ENCODE measurements at regions not wholly inside any gene's neighbourhood (a gene's known extent, or its start where the extent isn't known, plus 50 kb on each side); places are given as distances from the start of the nearest gene placed in this dataset.

GRCh38 chrY:16602146-16602545, 1277.9 kb downstream of the CDY2B start:
- H3K27me3 ChIP-seq (replicated peaks; ENCODE audit: insufficient read depth): no peaks in the 10 kb centered on the region
- H3K27ac ChIP-seq: no peak overlapping the region
- no peak for ATAC-seq (ENCODE audit: insufficient number of reproducible peaks, low FRiP score, low read depth)
- no peak for TF ChIP-seq CTCF (IDR thresholded peaks at IDR 0.05)
- H3K4me3 ChIP-seq: no peak overlapping the region
- H3K9me3 ChIP-seq: no peaks in the 10 kb centered on the region
- no peaks in the 10 kb centered on the region for H3K36me3 ChIP-seq
- DNase-seq (ENCODE audit: low spot score): no peak
- no peaks in the 10 kb centered on the region for H3K4me1 ChIP-seq (ENCODE audit: control insufficient read depth in 1 of 2, low read depth in 2 of 2)

GRCh38 chrY:16601626-16602025, 1278.4 kb downstream of the CDY2B start:
- no peak overlapping the region for H3K27ac ChIP-seq
- TF ChIP-seq CTCF (IDR thresholded peaks at IDR 0.05): no peak
- H3K4me3 ChIP-seq: no peak overlapping the region
- DNase-seq (ENCODE audit: low spot score) (no peak), ATAC-seq (ENCODE audit: insufficient number of reproducible peaks, low FRiP score, low read depth) (no peak)
- H3K36me3 ChIP-seq: no peaks in the 10 kb centered on the region
- no peaks in the 10 kb centered on the region for H3K9me3 ChIP-seq
- no peaks in the 10 kb centered on the region for H3K4me1 ChIP-seq (ENCODE audit: control insufficient read depth in 1 of 2, low read depth in 2 of 2)
- H3K27me3 ChIP-seq (replicated peaks; ENCODE audit: insufficient read depth): no peaks in the 10 kb centered on the region

- H3K4me1 ChIP-seq (ENCODE audit: control insufficient read depth in 1 of 2, low read depth in 2 of 2): no peaks in the 10 kb centered on the region
- ATAC-seq (ENCODE audit: insufficient number of reproducible peaks, low FRiP score, low read depth) (no peak), DNase-seq (ENCODE audit: low spot score) (no peak)
- no peak for TF ChIP-seq CTCF (IDR thresholded peaks at IDR 0.05)
- no peak overlapping the region for H3K4me3 ChIP-seq
- no peaks in the 10 kb centered on the region for H3K36me3 ChIP-seq
- no peaks in the 10 kb centered on the region for H3K27me3 ChIP-seq (replicated peaks; ENCODE audit: insufficient read depth)
- H3K9me3 ChIP-seq: no peaks in the 10 kb centered on the region
- no peak overlapping the region for H3K27ac ChIP-seq
Measured at GRCh38 chrY:16572061-16572460, 1308.0 kb downstream of the CDY2B start.

GRCh38 chrY:16562491-16562890, 1317.5 kb downstream of the CDY2B start:
- ATAC-seq (ENCODE audit: insufficient number of reproducible peaks, low FRiP score, low read depth): no peak

GRCh38 chrY:16522021-16522420, 1358.0 kb downstream of the CDY2B start:
- H3K27me3 ChIP-seq (replicated peaks; ENCODE audit: insufficient read depth): no peaks in the 10 kb centered on the region
- no peak overlapping the region for H3K27ac ChIP-seq

More at GRCh38 chrY:16562491-16562890, 1317.5 kb downstream of the CDY2B start:
- Histone ChIP-seq H3K27me3 (replicated peaks; ENCODE audit: insufficient read depth) (no peaks in the 10 kb centered on the region), H3K4me1 (ENCODE audit: control insufficient read depth in 1 of 2, low read depth in 2 of 2) (no peaks in the 10 kb centered on the region), H3K36me3 (no peaks in the 10 kb centered on the region), H3K4me3 (no peak overlapping the region), H3K27ac (no peak overlapping the region), H3K9me3 (no peaks in the 10 kb centered on the region)
- no peak for TF ChIP-seq CTCF (IDR thresholded peaks at IDR 0.05)
- no peak for DNase-seq (ENCODE audit: low spot score)

More at GRCh38 chrY:16522021-16522420, 1358.0 kb downstream of the CDY2B start:
- H3K4me1 ChIP-seq (ENCODE audit: control insufficient read depth in 1 of 2, low read depth in 2 of 2): no peaks in the 10 kb centered on the region
- no peak for TF ChIP-seq CTCF (IDR thresholded peaks at IDR 0.05)
- ATAC-seq (ENCODE audit: insufficient number of reproducible peaks, low FRiP score, low read depth) (no peak), DNase-seq (ENCODE audit: low spot score) (no peak)
- no peaks in the 10 kb centered on the region for H3K9me3 ChIP-seq
- H3K36me3 ChIP-seq: no peaks in the 10 kb centered on the region
- H3K4me3 ChIP-seq: no peak overlapping the region

Data from thoracic aorta (tissue), 2 donors.